ENCODE measurements at regions not wholly inside any gene's neighbourhood (a gene's known extent, or its start where the extent isn't known, plus 50 kb on each side); places are given as distances from the start of the nearest gene placed in this dataset.
"Not testable (repeated sequence)": the region's sequence is repeated elsewhere in the genome, so short reads cannot be mapped to it uniquely, and the experiment has no call there.

- not testable (repeated sequence) for H3K4me3 ChIP-seq (ENCODE audit: low read depth, low read length); H3K27me3 ChIP-seq (ENCODE audit: control insufficient read depth, insufficient read depth, low read length); H3K36me3 ChIP-seq (ENCODE audit: control insufficient read depth, insufficient read depth, low read length); H3K4me1 ChIP-seq (ENCODE audit: control insufficient read depth, insufficient read depth, low read length); H3K9ac ChIP-seq (ENCODE audit: low read depth, low read length); H3K9me3 ChIP-seq (ENCODE audit: control insufficient read depth, insufficient read depth, low read length)
Observed at GRCh38 chr21:5098010-5098743, 5423.2 kb upstream of the TPTE start.

- not testable (repeated sequence) for H3K4me1 ChIP-seq (ENCODE audit: control insufficient read depth, insufficient read depth, low read length); H3K4me3 ChIP-seq (ENCODE audit: low read depth, low read length); H3K9ac ChIP-seq (ENCODE audit: low read depth, low read length); H3K36me3 ChIP-seq (ENCODE audit: control insufficient read depth, insufficient read depth, low read length); H3K9me3 ChIP-seq (ENCODE audit: control insufficient read depth, insufficient read depth, low read length); H3K27me3 ChIP-seq (ENCODE audit: control insufficient read depth, insufficient read depth, low read length)
Observed at GRCh38 chr21:5100604-5101174, 5420.7 kb upstream of the TPTE start.

DNA sequence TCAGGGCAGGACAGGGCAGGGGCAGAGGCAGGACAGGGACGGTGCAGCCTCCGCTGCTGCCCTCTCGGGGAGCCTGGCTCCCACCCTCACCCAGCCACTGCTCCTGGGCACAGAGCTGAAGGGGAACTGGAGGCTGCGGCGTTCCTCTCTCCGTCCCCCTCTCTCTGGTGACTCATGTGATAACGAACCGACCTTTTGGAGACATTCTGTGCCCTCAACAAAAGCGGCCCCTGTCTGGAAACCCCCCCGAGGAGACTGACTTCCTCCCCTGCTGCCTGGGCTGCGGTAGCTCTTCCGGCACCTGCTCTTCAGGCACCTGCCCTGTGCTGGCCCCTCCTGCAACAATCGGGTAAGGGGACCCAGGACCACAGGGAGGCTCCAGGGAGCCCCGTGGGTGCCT lies 5419.6 kb upstream of the TPTE start:
- H3K27me3 ChIP-seq (ENCODE audit: control insufficient read depth, insufficient read depth, low read length); H3K9ac ChIP-seq (ENCODE audit: low read depth, low read length); H3K4me3 ChIP-seq (ENCODE audit: low read depth, low read length); H3K36me3 ChIP-seq (ENCODE audit: control insufficient read depth, insufficient read depth, low read length); H3K4me1 ChIP-seq (ENCODE audit: control insufficient read depth, insufficient read depth, low read length); H3K9me3 ChIP-seq (ENCODE audit: control insufficient read depth, insufficient read depth, low read length): not testable (repeated sequence)

DNA sequence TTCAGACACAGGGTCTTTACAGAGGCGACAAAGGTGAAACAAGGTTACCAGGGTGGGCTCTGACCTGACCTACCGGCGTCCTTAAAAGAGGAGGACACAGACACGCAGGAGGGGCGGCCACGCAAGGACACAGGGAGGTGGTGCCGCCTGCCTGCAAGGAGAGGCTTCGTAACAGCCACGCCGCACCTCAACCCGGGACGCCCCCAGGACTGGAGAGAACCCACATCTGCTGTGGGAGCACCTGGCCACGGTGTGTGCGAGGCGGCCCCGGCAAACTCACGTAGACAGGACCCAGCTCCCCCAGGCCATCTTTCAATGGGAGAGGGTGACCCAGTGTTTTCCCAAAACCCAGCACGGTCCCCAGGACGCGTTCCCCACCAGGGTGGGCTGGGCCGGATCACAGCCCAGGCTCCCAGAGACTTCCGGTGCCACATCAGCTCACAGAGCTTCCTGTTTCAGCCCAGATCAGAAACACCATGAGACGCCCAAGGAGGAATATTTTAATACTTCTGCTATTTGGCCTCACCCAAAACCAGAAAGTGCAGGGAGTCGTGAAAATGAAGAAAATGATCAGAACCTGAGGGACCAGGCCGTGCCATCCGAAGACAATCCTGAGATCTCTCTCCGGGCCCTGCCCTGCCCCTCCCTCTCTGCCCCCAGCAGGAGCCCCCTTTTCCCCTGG lies 5417.4 kb upstream of the TPTE start:
- H3K4me3 ChIP-seq (ENCODE audit: low read depth, low read length); H3K27me3 ChIP-seq (ENCODE audit: control insufficient read depth, insufficient read depth, low read length); H3K36me3 ChIP-seq (ENCODE audit: control insufficient read depth, insufficient read depth, low read length); H3K4me1 ChIP-seq (ENCODE audit: control insufficient read depth, insufficient read depth, low read length); H3K9ac ChIP-seq (ENCODE audit: low read depth, low read length); H3K9me3 ChIP-seq (ENCODE audit: control insufficient read depth, insufficient read depth, low read length): not testable (repeated sequence)

- H3K4me1 ChIP-seq (ENCODE audit: control insufficient read depth, insufficient read depth, low read length); H3K36me3 ChIP-seq (ENCODE audit: control insufficient read depth, insufficient read depth, low read length); H3K9me3 ChIP-seq (ENCODE audit: control insufficient read depth, insufficient read depth, low read length); H3K27me3 ChIP-seq (ENCODE audit: control insufficient read depth, insufficient read depth, low read length); H3K4me3 ChIP-seq (ENCODE audit: low read depth, low read length); H3K9ac ChIP-seq (ENCODE audit: low read depth, low read length): not testable (repeated sequence)
Observed at GRCh38 chr21:5104562-5104928, 5416.8 kb upstream of the TPTE start.

GRCh38 chr21:5105939-5106708 lies 5415.3 kb upstream of the TPTE start:
- H3K9ac ChIP-seq (ENCODE audit: low read depth, low read length); H3K9me3 ChIP-seq (ENCODE audit: control insufficient read depth, insufficient read depth, low read length); H3K4me3 ChIP-seq (ENCODE audit: low read depth, low read length); H3K27me3 ChIP-seq (ENCODE audit: control insufficient read depth, insufficient read depth, low read length); H3K36me3 ChIP-seq (ENCODE audit: control insufficient read depth, insufficient read depth, low read length); H3K4me1 ChIP-seq (ENCODE audit: control insufficient read depth, insufficient read depth, low read length): not testable (repeated sequence)

DNA sequence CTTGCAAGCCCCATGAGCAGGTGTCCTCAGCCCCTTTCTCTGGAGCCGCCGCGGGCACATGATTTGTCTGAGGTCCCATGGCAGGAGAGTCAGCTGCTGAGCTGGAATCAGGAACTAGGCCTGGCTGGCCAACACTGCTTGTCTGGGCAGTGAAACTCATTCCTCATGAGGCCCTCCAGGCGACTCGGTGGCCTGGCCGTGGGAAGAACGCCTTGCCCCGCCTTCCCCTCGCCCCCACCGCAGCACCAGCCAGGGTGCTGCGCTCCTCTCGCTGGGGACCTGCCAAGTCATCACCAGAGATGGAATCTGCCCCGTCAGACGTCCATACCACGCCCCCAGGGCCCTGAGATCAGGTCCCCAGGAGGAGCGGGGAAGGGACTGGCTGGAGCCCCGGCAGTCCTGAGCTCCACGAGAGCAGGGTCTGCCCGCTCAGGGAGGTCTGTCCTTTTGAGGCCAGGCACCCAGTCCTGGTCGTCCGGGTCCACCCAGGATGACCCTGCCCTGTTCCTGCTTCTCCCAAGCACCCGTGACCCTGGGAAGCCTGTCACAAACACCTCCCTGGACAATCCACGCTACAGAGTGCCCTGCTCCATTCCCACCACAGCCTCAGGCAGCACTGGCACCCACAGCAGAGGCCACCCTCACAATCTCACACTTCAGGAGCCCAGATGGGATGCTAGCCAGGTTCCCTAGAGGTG lies 5414.5 kb upstream of the TPTE start:
- H3K4me3 ChIP-seq (ENCODE audit: low read depth, low read length); H3K4me1 ChIP-seq (ENCODE audit: control insufficient read depth, insufficient read depth, low read length); H3K9me3 ChIP-seq (ENCODE audit: control insufficient read depth, insufficient read depth, low read length); H3K36me3 ChIP-seq (ENCODE audit: control insufficient read depth, insufficient read depth, low read length); H3K27me3 ChIP-seq (ENCODE audit: control insufficient read depth, insufficient read depth, low read length); H3K9ac ChIP-seq (ENCODE audit: low read depth, low read length): not testable (repeated sequence)

DNA sequence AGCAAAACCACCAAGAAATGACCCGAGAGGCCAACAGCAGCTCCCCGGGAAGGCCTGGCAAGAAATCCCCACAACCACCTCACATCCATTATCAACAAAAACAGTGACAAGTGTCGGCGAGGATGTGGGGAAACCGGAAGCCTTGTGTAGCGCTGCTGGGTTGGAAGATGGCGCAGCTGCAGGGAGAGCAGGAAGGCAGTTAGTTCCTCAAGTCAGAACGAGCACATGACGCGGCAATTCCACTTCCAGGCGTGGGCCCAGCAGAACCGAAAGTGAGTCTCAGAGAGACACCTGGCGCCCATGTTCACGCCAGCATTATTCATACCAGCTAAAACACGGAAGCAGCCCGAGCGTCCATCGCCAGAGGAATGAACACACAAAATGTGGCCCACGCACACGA lies 5413.7 kb upstream of the TPTE start:
- H3K9ac ChIP-seq (ENCODE audit: low read depth, low read length); H3K36me3 ChIP-seq (ENCODE audit: control insufficient read depth, insufficient read depth, low read length); H3K9me3 ChIP-seq (ENCODE audit: control insufficient read depth, insufficient read depth, low read length); H3K27me3 ChIP-seq (ENCODE audit: control insufficient read depth, insufficient read depth, low read length); H3K4me3 ChIP-seq (ENCODE audit: low read depth, low read length); H3K4me1 ChIP-seq (ENCODE audit: control insufficient read depth, insufficient read depth, low read length): not testable (repeated sequence)

DNA sequence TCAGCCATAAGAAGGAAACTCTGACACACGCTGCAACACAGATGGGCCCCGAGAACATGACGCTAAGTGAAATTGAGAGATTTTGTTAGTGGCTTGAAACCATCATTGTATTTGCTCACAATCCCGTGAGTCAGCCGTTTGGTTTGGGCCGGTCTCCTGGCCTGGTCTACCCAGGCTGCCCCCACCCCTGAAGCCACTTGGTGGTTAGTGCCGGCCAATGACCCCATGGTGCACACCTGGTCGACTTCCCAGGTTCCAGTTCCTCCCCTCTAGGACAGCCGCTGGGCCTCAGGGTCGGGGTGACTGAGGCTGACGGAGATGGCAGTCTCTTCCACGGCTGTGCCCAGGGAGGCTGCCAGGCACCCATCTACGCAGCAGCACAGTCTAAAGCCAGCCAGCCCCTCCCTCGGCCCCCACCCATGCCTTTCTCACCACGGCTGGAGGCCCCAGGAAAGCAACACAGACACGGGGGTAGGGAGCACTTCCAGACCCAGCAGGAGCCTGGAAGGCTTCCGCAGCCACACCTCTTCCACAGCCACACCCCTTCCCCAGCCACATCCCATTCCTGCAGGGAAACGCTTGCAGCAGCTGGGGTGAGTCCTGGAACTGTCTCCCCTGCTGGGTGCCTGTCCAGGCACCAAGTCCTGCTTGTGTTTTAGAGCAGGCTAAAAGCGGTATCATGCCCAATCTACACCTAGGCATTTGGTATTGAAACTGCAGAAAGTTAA lies 5413.2 kb upstream of the TPTE start:
- H3K4me3 ChIP-seq (ENCODE audit: low read depth, low read length); H3K9ac ChIP-seq (ENCODE audit: low read depth, low read length); H3K9me3 ChIP-seq (ENCODE audit: control insufficient read depth, insufficient read depth, low read length); H3K4me1 ChIP-seq (ENCODE audit: control insufficient read depth, insufficient read depth, low read length); H3K27me3 ChIP-seq (ENCODE audit: control insufficient read depth, insufficient read depth, low read length); H3K36me3 ChIP-seq (ENCODE audit: control insufficient read depth, insufficient read depth, low read length): not testable (repeated sequence)

GRCh38 chr21:5111197-5111596 lies 5410.2 kb upstream of the TPTE start:
- H3K27me3 ChIP-seq (ENCODE audit: control insufficient read depth, insufficient read depth, low read length); H3K9ac ChIP-seq (ENCODE audit: low read depth, low read length); H3K4me1 ChIP-seq (ENCODE audit: control insufficient read depth, insufficient read depth, low read length); H3K36me3 ChIP-seq (ENCODE audit: control insufficient read depth, insufficient read depth, low read length); H3K4me3 ChIP-seq (ENCODE audit: low read depth, low read length); H3K9me3 ChIP-seq (ENCODE audit: control insufficient read depth, insufficient read depth, low read length): not testable (repeated sequence)

DNA sequence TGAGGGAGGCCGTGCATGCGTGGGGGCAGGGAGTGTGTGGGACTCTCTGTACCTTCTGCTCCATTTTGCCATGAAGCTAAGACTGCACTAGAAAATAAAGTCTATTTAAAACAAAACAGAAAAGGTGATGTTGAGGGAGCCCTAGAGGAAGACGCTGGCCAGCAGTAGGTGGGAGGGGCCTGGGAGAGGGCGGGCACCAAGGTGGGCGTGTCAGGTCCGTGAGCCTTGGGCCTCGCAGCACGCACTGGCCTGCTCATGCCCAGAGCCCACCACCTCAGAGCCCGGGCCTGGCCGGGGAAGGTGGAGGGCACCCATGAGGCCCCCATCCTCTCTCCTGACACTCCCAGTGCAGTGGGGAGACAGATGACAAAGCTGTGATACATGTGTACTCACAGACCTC lies 5408.3 kb upstream of the TPTE start:
- not testable (repeated sequence) for H3K27me3 ChIP-seq (ENCODE audit: control insufficient read depth, insufficient read depth, low read length); H3K9ac ChIP-seq (ENCODE audit: low read depth, low read length); H3K36me3 ChIP-seq (ENCODE audit: control insufficient read depth, insufficient read depth, low read length); H3K9me3 ChIP-seq (ENCODE audit: control insufficient read depth, insufficient read depth, low read length); H3K4me1 ChIP-seq (ENCODE audit: control insufficient read depth, insufficient read depth, low read length); H3K4me3 ChIP-seq (ENCODE audit: low read depth, low read length)
